ENCODE measurements at regions not wholly inside any gene's neighbourhood (a gene's known extent, or its start where the extent isn't known, plus 50 kb on each side); places are given as distances from the start of the nearest gene placed in this dataset.

- Histone ChIP-seq H3K56ac (replicated peaks; ENCODE audit: insufficient read length, low read depth, low read length) (no peak overlapping the region), H3K23ac (ENCODE audit: insufficient read length) (no peak overlapping the region), H2BK20ac (ENCODE audit: low read length) (no peak overlapping the region), H3K79me2 (ENCODE audit: control insufficient read depth in 1 of 2, insufficient read depth in 2 of 2, low read length in 2 of 2) (no peaks in the 10 kb centered on the region; a peak in 1 of 4 replicates), H3K4me3 (ENCODE audit: extremely low read depth in 1 of 4, insufficient read depth in 2 of 4, low read depth in 3 of 4, low read length in 4 of 4) (no peak overlapping the region), H2BK15ac (ENCODE audit: low read length) (no peak overlapping the region), H2BK120ac (replicated peaks; ENCODE audit: low read depth, low read length) (no peak overlapping the region), H3K27ac (ENCODE audit: low read depth, low read length) (no peak overlapping the region), H3K4ac (replicated peaks; ENCODE audit: insufficient read length, low read depth, low read length) (no peak overlapping the region), H2BK12ac (ENCODE audit: low read depth, low read length) (no peak overlapping the region), H3K9ac (replicated peaks in 1 of 4; ENCODE audit: extremely low read depth in 1 of 4, low read depth in 3 of 4, low read length in 3 of 4) (no peak overlapping the region), H4K5ac (ENCODE audit: insufficient read length, low read depth, low read length) (no peak overlapping the region), H3K14ac (ENCODE audit: insufficient read length) (no peak overlapping the region), H4K8ac (ENCODE audit: extremely low read depth, insufficient read depth, low read length) (no peak overlapping the region), H3K18ac (ENCODE audit: extremely low read depth, low read length) (no peak overlapping the region), H3K4me2 (ENCODE audit: insufficient read depth in 1 of 2, low read depth in 2 of 2, low read length in 2 of 2) (no peak overlapping the region), H2BK5ac (ENCODE audit: low read depth, low read length) (no peak overlapping the region), H2AFZ (ENCODE audit: low read length) (no peak overlapping the region), H3K36me3 (ENCODE audit: control insufficient read depth in 2 of 4, insufficient read depth in 4 of 4, low read length in 3 of 4) (no peaks in the 10 kb centered on the region), H4K20me1 (replicated peaks in 1 of 2; ENCODE audit: control insufficient read depth in 1 of 2, insufficient read depth in 2 of 2, low read length in 2 of 2) (peaks cover 0 to 2% of the 10 kb centered on the region in 2 experiments), H2AK5ac (ENCODE audit: low read depth, low read length) (no peak overlapping the region), H3K9me3 (ENCODE audit: insufficient read depth in 2 of 2, low read depth in 1 of 2, low read length in 1 of 2) (no peaks in the 10 kb centered on the region), H3K79me1 (ENCODE audit: low read depth, low read length) (peaks cover 4% of the 10 kb centered on the region; the same call in 1 of the 2 replicates), H3K4me1 (replicated peaks in 1 of 4; ENCODE audit: control insufficient read depth in 3 of 4, insufficient read depth in 4 of 4, low read length in 3 of 4) (peaks cover 0 to 9% (median 1%) of the 10 kb centered on the region in 4 experiments; a peak in 6 of 7 replicates), H3K27me3 (replicated peaks in 1 of 4; ENCODE audit: control insufficient read depth in 3 of 4, extremely low read depth in 1 of 4, insufficient read depth in 3 of 4, low read length in 3 of 4) (no peaks in the 10 kb centered on the region), H4K91ac (replicated peaks; ENCODE audit: insufficient read length, low read length) (no peak overlapping the region), H3K23me2 (ENCODE audit: low read depth, low read length) (no peaks in the 10 kb centered on the region)
- DNase-seq (ENCODE audit: low read depth in 1 of 2, low spot score in 2 of 2): no peak
- ChIA-PET CTCF (ENCODE audit: partially characterized antibody) (interaction anchor here (0.6 to 1.4 kb wide), 6 partner anchors 9 to 98 kb away, joined by 3 to 5 read pairs (median 4); no protein-coding TSS in a partner anchor), POLR2A (ENCODE audit: partially characterized antibody) (no interaction called here)
- TF ChIP-seq BACH1 (IDR thresholded peaks at IDR 0.05; ENCODE audit: low read length): no peak
- no peak for TF ChIP-seq RNF2 (IDR thresholded peaks at IDR 0.05; ENCODE audit: borderline replicate concordance, low read depth, low read length, missing control alignments, poor library complexity, severe bottlenecking)
- no peak for TF ChIP-seq TCF12 (IDR thresholded peaks at IDR 0.05; ENCODE audit: low read depth, low read length)
- no peak for TF ChIP-seq SP4 (IDR thresholded peaks at IDR 0.05; ENCODE audit: low read length)
- no peak for TF ChIP-seq SUZ12 (IDR thresholded peaks at IDR 0.05; ENCODE audit: low read length)
- no peak for FAIRE-seq
- WGBS, 2 experiments (ENCODE audit: extremely low coverage in 1 of 2, insufficient coverage in 1 of 2, insufficient read length in 1 of 2, insufficient replicate concordance in 2 of 2, low coverage in 1 of 2, low lambda C conversion rate in 2 of 2, missing lambda C conversion rate in 1 of 2): 67% methylated on average over 3 of the region's 3 CpGs; no CpG with 5 or more reads in 1 of the 2 experiments
These were observed 201.2 kb upstream of the NSMCE3 start for GRCh38 chr15:29470794-29471193.

All from H1 (cell line).